LNCaP clone FGC (cell line): ENCODE measurements at regions not wholly inside any gene's neighbourhood (a gene's known extent, or its start where the extent isn't known, plus 50 kb on each side); places are given as distances from the start of the nearest gene placed in this dataset.

Source experiments
- DNase-seq: peaks from one replicate; pipeline ENCODE4 v3.0.0-alpha.2; 2011; ENCODE audit warnings: low read depth
- H3K4me3 ChIP-seq: 2 replicates; pipeline ENCODE4 v1.5.1; 2011; ENCODE audit warnings: mild to moderate bottlenecking, low read depth, low read length, control low read depth
- TF ChIP-seq, protein P1 (sequence below): IDR thresholded peaks from 2 replicates; pipeline ENCODE4 v1.5.1; 2012; ENCODE audit warnings: mild to moderate bottlenecking; ENCODE audit not compliant: control insufficient read depth, insufficient read depth; ENCODE audit errors: extremely low read depth

- TF ChIP-seq, protein P1, sequence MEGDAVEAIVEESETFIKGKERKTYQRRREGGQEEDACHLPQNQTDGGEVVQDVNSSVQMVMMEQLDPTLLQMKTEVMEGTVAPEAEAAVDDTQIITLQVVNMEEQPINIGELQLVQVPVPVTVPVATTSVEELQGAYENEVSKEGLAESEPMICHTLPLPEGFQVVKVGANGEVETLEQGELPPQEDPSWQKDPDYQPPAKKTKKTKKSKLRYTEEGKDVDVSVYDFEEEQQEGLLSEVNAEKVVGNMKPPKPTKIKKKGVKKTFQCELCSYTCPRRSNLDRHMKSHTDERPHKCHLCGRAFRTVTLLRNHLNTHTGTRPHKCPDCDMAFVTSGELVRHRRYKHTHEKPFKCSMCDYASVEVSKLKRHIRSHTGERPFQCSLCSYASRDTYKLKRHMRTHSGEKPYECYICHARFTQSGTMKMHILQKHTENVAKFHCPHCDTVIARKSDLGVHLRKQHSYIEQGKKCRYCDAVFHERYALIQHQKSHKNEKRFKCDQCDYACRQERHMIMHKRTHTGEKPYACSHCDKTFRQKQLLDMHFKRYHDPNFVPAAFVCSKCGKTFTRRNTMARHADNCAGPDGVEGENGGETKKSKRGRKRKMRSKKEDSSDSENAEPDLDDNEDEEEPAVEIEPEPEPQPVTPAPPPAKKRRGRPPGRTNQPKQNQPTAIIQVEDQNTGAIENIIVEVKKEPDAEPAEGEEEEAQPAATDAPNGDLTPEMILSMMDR, result no peak
- no peak for DNase-seq
- H3K4me3 ChIP-seq, result no peak overlapping the region
These were observed 317.7 kb upstream of the ONECUT1 start for GRCh38 chr15:53107855-53108254.

DNA sequence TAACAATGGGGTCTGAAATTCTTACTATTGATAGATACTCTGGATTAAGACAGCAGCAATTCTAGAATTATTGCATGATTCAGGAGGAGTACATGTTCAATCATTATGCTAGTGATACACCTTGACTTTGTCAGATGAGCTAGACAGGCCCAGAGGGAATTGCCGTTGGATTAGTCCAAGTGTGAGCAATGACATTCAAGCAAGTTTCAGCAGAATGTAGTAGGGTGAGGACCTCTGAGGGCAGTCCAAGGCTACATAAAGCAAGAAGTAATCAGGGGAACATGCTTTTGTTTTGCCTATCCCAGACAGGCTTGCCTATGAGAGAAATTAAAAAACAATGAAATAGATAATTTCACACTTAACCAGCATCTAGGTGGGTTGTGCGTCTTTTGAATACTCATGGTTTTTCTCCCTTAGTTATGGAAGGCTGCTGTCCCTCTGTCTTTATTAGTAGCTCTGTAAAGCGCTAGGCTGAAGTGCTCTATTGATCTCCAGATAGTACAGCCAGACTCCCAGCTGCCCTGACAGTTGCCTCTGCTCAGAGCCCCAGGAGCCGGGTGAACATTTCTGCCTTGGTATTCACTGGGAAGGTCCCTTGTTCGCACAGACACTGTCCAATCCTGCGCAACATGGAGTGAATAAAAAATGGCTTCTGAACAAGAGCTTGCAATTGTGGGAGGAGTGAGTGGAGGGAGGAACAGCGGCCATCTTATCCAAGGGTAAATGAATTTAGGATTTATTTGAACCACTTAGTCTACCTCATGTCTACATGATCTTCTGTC, 316.6 kb upstream of the ONECUT1 start:
- no peak overlapping the region for H3K4me3 ChIP-seq
- DNase-seq, result no peak
- TF ChIP-seq, protein P1, result no peak

- DNase-seq, result no peak
- H3K4me3 ChIP-seq, result no peak overlapping the region
- TF ChIP-seq, protein P1, result no peak
These were observed 312.3 kb upstream of the ONECUT1 start for GRCh38 chr15:53102483-53102882.

GRCh38 chr15:53080484-53080883, 290.3 kb upstream of the ONECUT1 start:
- TF ChIP-seq, protein P1, result no peak
- no peak overlapping the region for H3K4me3 ChIP-seq
- no peak for DNase-seq

DNA sequence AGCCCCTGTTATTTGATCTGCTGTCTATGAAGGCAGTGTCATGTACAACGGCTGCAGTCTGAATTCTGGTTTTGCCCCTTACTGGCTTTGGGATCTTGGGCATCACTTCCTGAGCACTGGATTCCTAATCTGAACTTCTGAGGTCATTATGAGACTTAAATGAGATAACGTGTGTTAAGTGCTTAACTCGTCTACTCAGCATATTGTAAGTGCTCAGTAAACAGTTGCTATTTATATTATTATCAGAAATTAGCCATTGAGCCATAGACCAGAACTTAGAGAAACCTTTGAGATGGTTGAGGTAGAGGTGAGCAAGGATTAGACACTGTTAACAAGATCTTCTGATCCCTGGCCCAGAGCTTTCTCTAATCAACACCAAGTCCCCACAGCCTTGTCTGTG, 284.1 kb upstream of the ONECUT1 start:
- H3K4me3 ChIP-seq, result no peak overlapping the region
- no peak for DNase-seq
- TF ChIP-seq, protein P1, result no peak

- peak; percentile 65 for DNase-seq
- TF ChIP-seq, protein P1, result no peak
These were observed 281.9 kb upstream of the ONECUT1 start for GRCh38 chr15:53072077-53072476.

DNA sequence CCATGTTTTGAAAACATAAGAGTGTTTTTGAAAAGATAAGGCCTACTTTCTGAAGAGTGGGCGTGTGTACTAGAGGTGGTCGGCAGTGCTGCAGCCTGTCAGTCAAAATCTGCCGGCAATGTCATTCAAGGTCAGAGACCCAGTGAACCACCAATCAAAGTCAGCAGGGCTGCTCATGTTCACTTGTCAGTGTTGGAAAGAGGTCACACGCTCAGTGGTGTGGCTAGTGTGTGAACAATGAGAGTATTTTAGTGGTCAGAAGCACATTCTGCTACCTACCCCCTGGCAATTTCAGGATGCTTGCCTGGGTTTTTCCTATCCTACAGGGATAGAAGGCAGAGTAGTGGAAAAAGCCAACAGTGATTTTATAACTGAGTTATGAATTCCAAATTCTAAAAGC, 278.5 kb upstream of the ONECUT1 start:
- TF ChIP-seq, protein P1, result no peak
- no peak overlapping the region for H3K4me3 ChIP-seq
- no peak for DNase-seq

More at GRCh38 chr15:53072077-53072476, 281.9 kb upstream of the ONECUT1 start:
- no peak overlapping the region for H3K4me3 ChIP-seq
